Epidermal melanocyte (primary cell): ENCODE measurements at regions not wholly inside any gene's neighbourhood (a gene's known extent, or its start where the extent isn't known, plus 50 kb on each side); places are given as distances from the start of the nearest gene placed in this dataset.

ENCODE experiments used
- DNase-seq: peaks from one replicate; pipeline ENCODE4 v3.0.0; 2011; ENCODE audit warnings: low spot score; ENCODE audit not compliant: insufficient read length

DNA sequence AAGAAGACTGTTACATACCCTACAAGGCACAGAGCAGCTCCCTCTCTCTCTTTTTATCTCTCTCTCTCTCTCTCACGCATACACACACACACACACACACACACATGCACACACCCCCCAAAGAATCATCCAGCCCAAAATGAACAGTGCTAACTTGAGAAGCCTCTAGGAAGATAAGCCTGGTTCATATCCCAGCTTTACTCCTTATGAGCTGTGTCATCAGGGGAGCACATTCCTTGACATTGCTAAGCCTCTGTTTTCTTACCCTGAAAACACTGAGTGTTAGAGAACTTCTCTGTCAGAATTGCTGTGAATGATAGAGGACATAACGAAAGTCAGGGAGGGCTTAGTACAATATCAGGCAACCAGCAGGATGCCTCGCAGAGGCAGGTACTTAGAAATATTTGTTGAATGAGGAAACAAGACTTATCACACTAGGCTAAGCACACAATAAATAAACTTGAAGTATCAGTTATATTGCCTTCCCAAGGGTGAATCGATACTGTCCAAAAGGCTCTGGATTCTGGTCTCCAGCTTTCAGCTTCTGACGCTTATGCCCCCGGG is 725.6 kb upstream of the ID2 start:
- DNase-seq = no peak

GRCh38 chr2:7961550-7961949 is 720.3 kb upstream of the ID2 start:
- no peak for DNase-seq

DNA sequence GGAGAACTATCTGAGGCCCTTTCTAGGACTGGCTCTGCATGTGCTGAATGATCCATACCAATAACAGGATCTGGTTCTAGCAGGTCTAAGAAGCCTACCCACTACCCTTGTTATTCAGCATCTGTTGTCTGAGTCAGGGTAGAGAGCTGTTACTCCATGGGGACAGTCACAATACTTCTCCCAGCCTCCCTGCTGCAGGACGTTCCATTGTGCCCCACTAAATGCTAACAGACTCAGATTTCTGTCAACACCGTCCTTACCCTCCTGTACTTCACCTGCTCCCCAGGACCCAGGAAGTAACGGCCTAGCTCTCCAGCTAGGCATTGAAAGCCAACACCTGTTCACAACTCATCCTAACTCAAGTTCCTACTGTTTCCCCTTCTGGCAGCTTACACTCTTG is 719.7 kb upstream of the ID2 start:
- DNase-seq = no peak

- no peak for DNase-seq
Observed at GRCh38 chr2:7963787-7964186, 718.1 kb upstream of the ID2 start.

DNA sequence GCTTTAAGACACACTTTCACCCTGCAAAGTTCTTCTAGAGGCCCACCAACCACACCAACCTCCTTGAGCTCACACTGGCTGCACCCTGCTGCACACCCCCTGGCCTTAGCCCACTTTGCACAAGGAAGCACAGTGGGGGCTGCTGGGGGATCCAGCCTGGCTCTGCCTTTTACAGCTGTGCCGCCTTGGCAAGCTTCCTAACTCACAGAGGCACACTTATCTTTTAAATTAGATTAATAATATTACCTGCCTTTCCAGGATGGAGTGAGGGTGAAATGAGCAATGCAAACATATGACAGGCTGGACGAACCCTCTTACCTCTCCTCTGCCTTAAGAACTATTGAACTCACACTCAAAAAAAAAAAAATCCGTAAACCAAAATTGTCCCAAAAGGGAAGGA is 715.8 kb upstream of the ID2 start:
- no peak for DNase-seq

GRCh38 chr2:7967707-7968405 is 714.0 kb upstream of the ID2 start:
- DNase-seq = no peak

DNA sequence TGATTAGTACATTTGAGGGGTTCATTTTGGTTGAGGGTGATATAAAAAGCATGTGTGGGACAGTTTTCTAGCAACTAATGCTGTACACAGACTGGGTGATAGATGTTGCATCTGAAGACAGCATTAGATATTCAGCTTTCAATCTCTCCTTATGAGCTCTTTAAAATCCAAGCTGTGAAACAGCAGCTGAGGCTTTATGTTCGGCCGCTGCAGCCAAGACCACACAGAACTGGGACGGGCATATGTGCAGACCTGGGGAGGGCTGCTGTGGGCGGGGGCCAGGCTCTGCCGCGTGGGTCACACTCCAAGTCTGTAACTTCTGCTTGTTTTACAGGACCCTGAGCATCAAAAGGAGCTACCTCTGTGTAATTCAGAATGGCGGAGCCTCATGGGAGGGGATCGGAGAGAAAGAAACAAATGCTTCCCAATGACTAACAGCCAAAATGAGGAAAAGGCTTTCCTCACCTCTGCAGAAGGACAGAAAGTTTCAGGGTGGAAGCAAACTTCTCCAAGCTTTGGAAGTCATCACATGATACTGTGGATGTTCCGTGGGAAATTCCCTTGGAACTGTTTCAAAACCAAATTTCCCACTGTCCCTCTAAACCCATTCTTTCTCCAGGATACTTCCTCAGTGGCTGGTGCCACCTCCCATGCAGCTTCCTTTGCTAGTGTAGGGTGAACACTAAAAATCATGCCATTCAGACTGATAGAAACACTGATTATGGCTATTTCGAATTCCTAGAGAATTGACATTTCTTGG is 711.9 kb upstream of the ID2 start:
- no peak for DNase-seq

DNA sequence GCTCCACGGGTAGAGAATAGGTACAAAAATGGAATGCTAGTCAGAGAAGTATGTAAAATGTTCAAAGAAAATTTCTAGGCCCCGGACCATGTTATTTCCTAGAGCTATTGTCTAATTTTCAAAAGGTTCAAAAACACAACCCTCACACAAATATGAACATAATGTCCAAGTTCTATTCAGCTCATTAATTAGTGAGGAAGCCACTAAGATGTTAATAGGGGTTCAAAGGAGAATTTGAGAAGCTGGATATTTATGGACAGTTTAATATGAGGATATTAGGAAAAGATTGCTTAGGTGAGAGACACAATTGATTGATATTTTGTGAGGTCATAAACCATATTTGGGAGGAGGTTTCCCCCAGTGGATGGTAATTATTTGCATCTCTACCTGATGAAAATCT is 710.6 kb upstream of the ID2 start:
- no peak for DNase-seq

DNA sequence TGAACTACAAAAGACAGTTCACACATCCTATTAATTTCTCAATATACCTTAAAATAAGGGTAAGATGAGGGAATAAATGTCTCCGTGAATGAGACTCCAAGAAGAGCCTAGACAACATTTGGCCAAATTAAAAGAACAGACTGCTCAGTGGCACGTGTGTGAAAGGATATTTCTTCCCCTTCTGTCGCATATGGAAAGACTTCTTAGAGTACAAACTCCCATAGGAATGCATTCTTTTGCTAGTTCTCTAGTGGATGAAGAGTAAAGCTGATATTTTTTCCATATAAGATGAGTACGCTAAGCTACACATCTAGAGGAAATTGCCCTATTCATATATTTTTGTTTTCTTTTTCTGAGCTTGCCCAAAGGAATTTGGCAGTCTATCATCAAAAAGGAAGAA is 710.0 kb upstream of the ID2 start:
- no peak for DNase-seq

GRCh38 chr2:7972670-7973069 is 709.2 kb upstream of the ID2 start:
- no peak for DNase-seq

DNA sequence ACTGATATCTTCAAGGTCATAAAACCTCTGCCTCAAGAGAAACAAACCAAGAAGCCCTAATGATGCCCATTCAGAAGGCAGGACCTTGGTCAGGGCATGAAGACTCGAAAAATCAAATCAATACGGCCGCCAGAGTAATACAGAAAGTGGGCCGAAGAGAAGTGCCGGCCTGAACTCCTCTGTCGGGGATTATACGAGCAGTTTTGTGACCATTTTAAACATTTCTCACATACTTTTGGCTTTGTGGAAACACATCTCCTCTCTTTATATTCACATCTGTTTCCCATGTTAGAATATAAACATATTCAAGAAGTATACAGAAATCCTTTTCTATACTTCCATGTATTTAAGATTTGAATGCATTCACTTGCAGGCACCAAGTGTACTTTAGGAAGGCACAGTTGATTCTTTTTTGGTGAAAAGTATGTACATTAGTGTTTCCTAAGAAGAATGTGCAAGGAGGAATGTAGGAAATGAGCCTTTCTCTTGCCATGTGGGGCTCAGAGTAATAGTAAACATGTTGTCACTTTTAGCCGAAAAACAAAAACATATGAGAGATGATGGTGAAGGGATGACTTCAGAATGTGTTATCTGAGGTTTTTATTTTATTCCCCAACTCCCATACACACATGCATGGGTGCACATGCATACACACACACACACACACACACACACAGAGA is 707.9 kb upstream of the ID2 start:
- DNase-seq = no peak

DNA sequence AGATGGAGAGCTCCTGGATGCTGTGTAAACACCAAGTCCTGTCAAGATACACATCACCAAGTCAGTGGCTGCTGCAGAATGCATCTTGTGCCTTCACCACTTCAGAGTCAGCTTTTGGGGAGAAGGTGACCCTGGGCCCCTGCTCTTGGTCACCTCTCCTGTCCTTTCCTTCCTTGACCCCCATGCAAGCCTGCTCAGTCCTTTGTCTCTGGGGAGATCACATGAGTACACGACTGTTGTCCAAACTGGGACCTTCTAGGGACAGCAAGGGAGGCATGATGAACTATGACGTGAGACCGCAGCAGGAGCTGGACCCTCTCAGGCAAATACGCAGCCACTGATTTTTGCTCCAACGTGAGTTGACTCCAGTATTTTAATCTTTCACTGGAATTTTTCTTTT is 706.9 kb upstream of the ID2 start:
- DNase-seq = no peak

GRCh38 chr2:7976206-7976605 is 705.6 kb upstream of the ID2 start:
- no peak for DNase-seq

- no peak for DNase-seq
Observed at GRCh38 chr2:7977981-7978380, 703.9 kb upstream of the ID2 start.

DNA sequence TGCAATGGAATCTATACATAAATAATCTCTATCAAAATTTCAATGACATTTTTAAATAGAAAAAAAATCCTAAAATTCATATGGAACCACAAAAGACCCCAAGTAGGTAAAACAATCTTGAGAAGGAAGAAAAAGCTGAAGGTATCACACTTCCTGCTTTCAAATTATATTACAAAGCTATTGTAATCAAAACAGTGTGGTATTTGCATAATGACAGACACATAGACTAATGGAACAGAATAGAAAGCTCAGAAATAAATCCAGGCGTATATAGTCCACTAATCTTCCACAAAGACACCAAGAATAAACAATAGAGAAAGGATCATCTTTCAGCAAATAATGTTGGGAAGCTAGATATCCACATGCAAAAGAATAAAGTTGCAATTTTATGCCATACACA is 699.8 kb upstream of the ID2 start:
- no peak for DNase-seq

GRCh38 chr2:7983451-7983850 is 698.4 kb upstream of the ID2 start:
- DNase-seq = no peak

DNA sequence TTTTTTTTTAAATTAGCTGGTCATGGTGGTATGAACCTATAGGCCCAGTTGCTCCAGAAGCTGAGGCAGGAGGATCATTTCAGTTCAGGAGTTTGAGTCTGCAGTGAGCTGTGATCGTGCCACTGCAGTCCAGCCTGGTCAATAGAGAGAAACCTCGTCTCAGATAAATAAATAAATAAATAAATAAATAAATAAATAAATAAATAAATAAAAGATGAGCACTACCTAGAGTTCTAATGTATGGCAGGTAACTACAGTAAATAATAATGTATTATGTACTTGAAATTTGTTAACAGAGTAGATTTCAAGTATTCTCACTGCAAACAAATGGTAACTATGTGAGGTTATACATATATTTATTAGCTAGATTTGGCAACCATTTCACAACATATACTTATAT is 697.9 kb upstream of the ID2 start:
- no peak for DNase-seq

DNA sequence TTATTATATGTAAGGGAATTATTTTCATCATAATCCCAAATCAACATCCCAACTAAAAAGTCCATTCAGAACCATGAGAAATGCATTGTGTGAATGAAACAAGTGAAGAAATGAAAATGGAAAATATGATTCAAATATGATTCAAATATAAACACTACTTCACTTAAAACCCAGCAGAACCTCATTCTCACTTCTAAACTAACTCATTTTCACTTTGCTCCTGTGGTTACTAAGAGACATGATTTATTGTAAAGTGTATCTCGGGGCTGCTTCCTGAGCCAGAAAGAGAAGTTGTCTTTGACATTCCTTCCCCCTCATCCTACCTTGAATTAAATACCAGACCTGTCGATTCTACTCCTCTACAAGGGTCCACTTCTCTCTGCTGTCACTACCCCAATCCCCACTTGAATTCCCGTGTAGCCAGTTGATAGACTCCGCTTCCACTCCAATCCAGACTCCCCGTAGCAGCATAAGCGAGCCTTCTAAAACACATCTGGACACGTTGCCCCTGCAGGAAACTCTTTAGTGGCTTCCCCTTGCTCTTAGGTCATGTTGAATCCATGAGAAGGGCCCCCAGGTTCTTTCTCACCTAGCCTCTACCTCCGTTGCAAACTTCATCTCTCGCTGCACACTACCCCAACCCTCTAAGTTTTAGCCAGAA is 697.0 kb upstream of the ID2 start:
- DNase-seq = no peak

DNA sequence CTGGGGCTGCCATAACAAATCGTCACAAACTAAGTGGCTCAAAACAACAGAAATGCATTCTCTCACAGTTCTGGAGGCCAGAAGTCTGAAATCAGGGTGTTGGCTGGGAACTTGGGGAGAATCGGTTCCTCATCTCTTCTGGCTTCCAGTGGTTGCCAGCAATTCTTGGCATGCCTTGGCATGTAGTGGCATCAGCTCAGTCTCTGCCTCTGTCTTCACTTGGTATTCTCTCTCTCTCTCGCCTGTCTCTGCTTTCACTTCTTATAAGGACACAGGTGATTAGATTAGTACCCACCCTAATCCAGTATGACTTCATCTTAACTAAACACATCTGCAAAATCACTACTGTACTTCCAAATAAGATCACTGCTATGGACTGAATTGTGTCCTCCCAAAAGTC is 695.4 kb upstream of the ID2 start:
- DNase-seq = no peak

DNA sequence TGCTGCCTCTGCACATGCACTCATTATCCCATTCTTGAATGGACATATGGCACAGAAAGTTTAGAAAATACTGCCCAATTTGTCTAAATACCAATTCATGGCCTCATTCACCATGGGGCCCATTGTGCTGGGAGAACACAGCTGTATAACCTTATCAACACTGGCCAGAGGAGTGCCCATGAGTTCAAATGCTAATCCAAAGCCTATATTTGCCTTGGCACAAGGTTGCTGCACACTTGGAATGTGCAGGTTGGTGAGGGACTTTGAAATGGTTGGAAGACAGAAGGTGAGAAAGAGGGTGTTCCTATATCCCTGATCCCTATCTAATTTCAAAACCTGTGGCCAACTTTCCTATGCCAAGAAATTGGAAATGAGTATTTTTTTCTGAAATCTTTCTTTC is 693.9 kb upstream of the ID2 start:
- no peak for DNase-seq

DNA sequence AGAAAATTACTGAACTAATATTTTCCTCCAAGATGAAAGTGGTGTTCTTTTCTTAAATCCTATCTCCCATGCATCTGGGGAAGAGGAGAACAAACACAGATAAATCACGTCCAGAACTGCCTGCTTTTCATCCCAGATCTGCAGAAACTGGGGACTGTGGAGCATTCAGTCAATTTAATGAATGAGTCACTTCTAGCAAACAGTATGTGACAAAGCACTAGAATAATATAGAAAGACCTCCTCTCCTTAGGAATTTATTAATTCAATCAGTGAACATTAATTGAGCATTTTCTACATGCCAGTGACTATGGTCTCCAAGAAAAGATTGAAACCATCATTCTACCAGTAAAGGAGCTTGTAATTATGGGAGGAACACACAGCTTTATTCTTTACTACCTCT is 693.4 kb upstream of the ID2 start:
- no peak for DNase-seq

DNA sequence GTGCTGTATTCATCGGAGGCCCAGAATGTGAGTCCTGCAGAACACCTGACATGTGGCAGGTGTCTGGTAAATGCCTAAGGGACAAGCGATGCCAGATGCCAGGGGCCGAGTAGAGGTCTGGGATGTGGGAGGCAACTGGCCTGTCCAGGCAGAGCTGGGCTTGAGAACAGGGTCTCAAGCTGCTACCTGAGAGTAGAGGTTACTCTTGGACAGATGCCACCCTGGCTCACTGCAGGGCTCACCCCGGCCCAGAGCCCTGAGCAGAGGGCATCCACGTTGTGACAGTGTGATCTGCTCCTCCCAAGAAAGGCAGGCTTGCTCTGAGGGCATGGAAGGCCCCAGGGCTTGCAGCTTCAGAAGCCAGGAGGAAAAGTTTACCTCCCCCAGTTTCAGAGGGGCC is 692.0 kb upstream of the ID2 start:
- no peak for DNase-seq
